ENCODE measurements at regions not wholly inside any gene's neighbourhood (a gene's known extent, or its start where the extent isn't known, plus 50 kb on each side); places are given as distances from the start of the nearest gene placed in this dataset.

- H3K27ac ChIP-seq, result no peak overlapping the region
- no peak for TF ChIP-seq CTCF (conservative IDR thresholded peaks at IDR 0.05)
Observed at GRCh38 chr1:88434836-88435235, 249.2 kb upstream of the PKN2 start.

GRCh38 chr1:88441022-88441421, 243.1 kb upstream of the PKN2 start:
- no peak overlapping the region for H3K27ac ChIP-seq
- TF ChIP-seq CTCF (conservative IDR thresholded peaks at IDR 0.05), result no peak

- H3K27ac ChIP-seq, result no peak overlapping the region
Observed at GRCh38 chr1:88451856-88452255, 232.2 kb upstream of the PKN2 start.

GRCh38 chr1:88453295-88453694, 230.8 kb upstream of the PKN2 start:
- no peak overlapping the region for H3K27ac ChIP-seq
- no peak for TF ChIP-seq CTCF (conservative IDR thresholded peaks at IDR 0.05)

More at GRCh38 chr1:88451856-88452255, 232.2 kb upstream of the PKN2 start:
- no peak for TF ChIP-seq CTCF (conservative IDR thresholded peaks at IDR 0.05)

- TF ChIP-seq CTCF (conservative IDR thresholded peaks at IDR 0.05), result no peak
- no peak overlapping the region for H3K27ac ChIP-seq
Observed at GRCh38 chr1:88454781-88455180, 229.3 kb upstream of the PKN2 start.

- no peak overlapping the region for H3K27ac ChIP-seq
- TF ChIP-seq CTCF (conservative IDR thresholded peaks at IDR 0.05), result no peak
Observed at GRCh38 chr1:88455621-88456256, 228.3 kb upstream of the PKN2 start.

- H3K27ac ChIP-seq, result no peak overlapping the region
- no peak for TF ChIP-seq CTCF (conservative IDR thresholded peaks at IDR 0.05)
Observed at GRCh38 chr1:88457197-88457596, 226.9 kb upstream of the PKN2 start.
